ENCODE measurements at regions not wholly inside any gene's neighbourhood (a gene's known extent, or its start where the extent isn't known, plus 50 kb on each side); places are given as distances from the start of the nearest gene placed in this dataset.

- no peak for DNase-seq (ENCODE audit: low read depth in 2 of 2)
These were observed 106.1 kb upstream of the ALDH1B1 start for GRCh38 chr9:38286357-38286756.

DNA sequence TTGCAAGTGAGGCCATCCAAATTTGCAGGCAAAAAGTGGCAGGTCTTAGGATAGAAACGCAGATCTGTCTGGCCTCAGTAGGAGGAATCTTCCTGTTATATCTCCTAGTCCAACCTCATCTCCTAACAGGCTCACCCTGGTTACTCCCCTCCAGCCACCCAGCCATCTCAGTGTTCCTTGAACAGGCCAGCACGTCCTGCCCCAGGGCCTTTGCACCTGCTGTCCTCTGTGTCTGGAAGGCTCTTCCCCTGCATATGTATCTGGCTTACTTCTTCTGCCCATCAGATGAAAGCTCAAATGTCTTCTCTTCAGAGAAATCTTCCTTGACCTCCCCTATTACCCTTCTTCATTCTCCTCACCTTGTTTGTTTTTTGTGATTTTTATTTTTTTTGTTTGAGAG is 107.3 kb upstream of the ALDH1B1 start:
- DNase-seq (ENCODE audit: low read depth in 2 of 2): no peak

DNA sequence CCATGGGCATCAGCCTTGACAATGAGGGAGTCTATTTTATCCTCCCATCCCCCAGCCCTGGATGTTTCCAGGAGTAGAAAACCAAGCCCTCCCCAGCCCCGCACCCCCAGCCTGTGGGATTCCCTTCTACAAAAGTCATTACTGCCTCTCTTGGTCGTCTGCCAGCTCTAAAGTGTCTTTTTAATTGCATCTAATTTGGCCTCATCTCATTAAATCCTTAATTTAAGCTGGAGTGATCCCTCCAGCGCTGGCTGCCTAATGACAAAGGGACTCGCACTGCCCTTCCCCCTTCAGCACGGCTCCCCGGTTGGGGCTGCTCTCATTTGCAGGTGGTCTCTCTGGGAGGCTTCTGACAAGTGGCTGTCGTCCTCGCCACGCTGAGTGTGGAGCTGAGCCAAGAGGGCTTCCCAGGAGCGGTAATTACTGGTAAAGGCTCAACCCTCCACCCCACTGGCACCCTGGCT is 107.9 kb upstream of the ALDH1B1 start:
- DNase-seq (ENCODE audit: low read depth in 2 of 2): no peak

- no peak for DNase-seq (ENCODE audit: low read depth in 2 of 2)
These were observed 108.4 kb upstream of the ALDH1B1 start for GRCh38 chr9:38284039-38284575.

GRCh38 chr9:38282756-38283155 is 109.7 kb upstream of the ALDH1B1 start:
- DNase-seq (ENCODE audit: low read depth in 2 of 2): no peak

DNA sequence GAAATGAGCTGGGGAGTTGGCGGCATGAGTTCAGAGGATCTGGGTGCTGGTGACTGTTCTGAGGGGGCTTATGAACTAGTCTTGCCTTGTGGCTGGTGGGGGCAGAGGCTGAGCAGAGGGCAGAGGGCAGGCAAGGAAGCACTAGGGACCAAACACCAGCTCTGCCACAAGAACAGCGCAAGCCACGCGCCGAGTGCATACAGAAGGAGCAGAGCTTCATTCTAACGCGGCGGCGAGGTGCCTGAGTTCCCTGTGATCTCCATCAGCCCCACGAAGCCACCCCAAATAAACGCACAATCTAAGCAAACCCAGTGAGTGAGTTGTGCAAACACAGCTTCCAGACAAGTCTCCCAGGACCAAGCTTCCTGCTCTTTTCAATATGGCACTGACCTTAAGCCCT is 110.6 kb upstream of the ALDH1B1 start:
- DNase-seq (ENCODE audit: low read depth in 2 of 2): no peak

DNA sequence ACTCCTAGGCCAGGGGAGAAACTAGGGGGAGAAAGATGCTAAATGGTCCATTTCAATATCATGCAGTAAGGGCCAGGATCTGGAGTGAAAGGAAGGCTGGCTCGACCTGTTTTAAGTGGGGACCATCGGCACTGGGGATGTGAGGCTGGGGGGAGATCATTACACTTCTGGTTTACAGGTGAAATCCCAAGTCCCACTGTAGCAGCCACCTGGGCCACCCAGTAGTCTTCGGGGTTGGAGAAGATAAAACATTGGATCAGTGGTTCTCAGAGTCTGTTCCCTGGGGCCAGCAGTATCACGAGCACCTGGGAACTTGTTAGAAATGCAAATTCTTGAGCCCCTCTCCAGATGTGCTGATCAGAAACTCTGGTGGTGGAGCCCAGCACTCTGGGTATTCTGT is 111.3 kb upstream of the ALDH1B1 start:
- DNase-seq (ENCODE audit: low read depth in 2 of 2): no peak

DNA sequence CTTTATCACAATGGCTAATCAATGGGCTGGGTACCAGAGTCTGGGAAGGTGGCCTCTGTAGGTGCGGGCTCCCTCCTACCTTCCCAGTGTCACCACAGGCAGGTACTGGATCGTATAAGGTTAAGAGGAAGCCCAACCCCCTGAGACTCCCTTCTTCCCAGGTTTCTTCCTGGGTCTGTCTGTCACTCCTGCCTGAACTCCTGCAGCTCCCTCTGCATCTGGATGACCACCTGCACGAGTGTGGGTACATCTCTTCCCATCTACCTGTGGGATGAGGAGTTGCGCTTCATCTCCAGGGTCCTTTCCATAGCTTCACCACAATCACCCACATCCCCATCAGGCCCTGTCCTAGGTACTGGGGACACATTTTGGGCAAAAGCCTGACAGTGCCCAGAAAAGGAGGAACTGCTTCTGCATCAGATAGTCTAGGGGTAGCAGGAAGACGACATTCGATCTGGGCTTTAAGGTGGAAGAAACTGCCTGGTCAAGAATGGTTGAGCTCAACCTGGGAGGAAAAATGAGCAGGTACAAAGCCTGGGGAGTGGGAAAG is 112.2 kb upstream of the ALDH1B1 start:
- DNase-seq (ENCODE audit: low read depth in 2 of 2): no peak

- DNase-seq (ENCODE audit: low read depth in 2 of 2): no peak
These were observed 113.4 kb upstream of the ALDH1B1 start for GRCh38 chr9:38278931-38279679.

DNA sequence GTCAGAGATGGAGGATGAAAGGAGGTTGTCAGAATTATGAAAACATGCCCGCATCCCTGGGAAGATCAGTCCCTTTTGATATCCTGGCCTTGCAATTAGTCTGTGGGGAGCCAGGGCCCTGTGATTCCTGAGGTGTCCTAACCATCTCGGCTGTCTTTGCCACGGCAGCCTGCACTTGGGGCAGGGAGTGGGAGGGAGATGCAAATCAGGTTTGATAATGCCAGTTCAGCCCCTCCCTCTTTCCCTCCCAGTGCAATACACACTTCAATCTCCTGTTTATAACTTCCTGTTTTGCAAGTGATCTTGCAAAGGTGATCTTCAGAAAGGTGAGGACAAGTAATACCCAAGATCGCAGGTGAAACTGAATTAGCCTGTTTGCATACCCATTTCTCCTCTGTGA is 114.0 kb upstream of the ALDH1B1 start:
- no peak for DNase-seq (ENCODE audit: low read depth in 2 of 2)

- DNase-seq (ENCODE audit: low read depth in 2 of 2): no peak
These were observed 114.8 kb upstream of the ALDH1B1 start for GRCh38 chr9:38277601-38278200.

GRCh38 chr9:38276771-38277439 is 115.6 kb upstream of the ALDH1B1 start:
- no peak for DNase-seq (ENCODE audit: low read depth in 2 of 2)

GRCh38 chr9:38274800-38275199 is 117.7 kb upstream of the ALDH1B1 start:
- no peak for DNase-seq (ENCODE audit: low read depth in 2 of 2)

- no peak for DNase-seq (ENCODE audit: low read depth in 2 of 2)
These were observed 119.8 kb upstream of the ALDH1B1 start for GRCh38 chr9:38272710-38273109.

DNA sequence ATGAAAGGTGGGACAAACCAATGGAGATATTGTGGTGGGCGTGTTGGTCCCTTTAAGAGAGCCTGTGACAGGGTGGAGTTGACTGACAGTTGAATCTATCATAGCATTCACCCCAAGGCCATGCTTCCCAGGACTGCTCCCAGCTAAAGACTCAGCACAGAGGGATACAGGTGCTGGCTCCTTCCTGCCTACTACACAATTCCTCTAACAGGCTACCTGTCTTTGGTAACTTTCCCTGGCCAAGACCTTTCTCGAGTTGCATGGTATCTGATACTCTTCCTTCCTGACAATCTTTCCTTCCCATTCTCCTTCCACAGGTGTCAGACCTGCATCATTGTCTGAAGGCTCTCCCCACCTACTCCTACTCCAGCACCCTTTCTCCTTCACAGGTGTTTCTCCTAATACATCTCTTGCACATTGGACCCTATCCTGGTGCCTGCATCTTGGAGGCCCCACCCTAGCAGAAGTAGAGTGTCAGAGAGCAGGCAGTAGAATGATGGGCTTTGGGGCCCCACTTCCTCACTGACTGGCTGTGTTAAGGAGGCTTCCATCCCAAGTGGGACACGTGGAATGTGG is 120.7 kb upstream of the ALDH1B1 start:
- no peak for DNase-seq (ENCODE audit: low read depth in 2 of 2)

- no peak for DNase-seq (ENCODE audit: low read depth in 2 of 2)
These were observed 122.7 kb upstream of the ALDH1B1 start for GRCh38 chr9:38269775-38270174.

DNA sequence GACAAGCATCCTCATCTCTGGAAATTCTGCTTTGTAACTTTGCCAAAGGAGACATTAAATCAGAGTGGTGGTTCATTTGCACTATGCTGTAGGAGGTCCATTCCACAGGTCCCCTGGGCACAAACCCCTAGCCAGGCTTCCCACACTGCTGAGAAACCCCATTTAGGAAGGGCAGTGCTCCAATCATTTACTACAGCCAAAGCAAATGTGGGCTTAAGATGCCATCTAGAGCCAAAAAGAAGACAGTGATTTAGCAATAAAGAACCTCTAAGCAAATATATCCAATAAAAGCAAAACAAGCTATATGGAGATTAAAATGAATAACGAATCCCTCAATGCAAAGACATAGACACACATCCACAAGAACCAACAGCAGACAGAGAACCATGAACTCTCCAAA is 129.0 kb upstream of the ALDH1B1 start:
- peak; percentile 9 to 13 for DNase-seq (ENCODE audit: low read depth in 2 of 2)

- DNase-seq (ENCODE audit: low read depth in 2 of 2): no peak
These were observed 132.8 kb upstream of the ALDH1B1 start for GRCh38 chr9:38259519-38260218.

DNA sequence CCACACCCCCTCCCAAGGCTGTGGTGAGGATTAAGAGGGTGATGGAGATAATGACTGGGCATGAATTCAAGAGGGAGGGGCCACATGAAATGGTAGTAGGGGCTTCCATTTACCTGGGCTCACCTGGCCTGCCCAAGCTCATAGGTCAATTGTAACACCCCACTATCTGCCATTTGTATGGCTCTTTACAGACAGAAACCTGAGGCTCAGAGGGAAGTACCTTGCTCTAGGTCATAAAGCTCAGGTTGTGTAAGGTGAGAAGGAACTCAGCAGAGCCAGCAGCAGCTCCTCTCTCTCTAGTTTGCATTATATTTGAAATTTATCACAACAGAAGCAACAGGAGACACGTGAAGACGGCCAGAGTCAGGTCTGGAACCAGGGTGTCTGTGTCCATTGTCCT is 133.4 kb upstream of the ALDH1B1 start:
- no peak for DNase-seq (ENCODE audit: low read depth in 2 of 2)

GRCh38 chr9:38257626-38258215 is 134.8 kb upstream of the ALDH1B1 start:
- DNase-seq (ENCODE audit: low read depth in 2 of 2): no peak

DNA sequence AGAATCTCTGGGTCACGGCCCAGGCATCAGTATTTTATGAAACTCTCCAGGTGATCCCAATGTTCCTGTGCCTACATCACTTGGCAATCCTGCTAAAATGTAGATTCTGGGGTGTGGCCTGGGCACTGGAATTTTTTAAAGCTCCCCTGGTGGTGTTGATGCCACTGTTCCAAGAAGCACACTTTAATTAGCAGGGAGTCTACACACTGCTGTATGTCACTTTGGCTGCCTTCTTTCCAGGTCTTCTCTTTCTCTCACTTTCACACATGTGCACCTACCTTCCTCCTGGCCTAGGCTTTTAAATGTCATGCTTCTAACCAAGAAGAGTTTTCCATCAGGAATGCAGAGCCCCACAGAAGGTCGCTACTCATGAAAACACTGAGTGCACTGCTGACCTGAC is 136.0 kb upstream of the ALDH1B1 start:
- DNase-seq (ENCODE audit: low read depth in 2 of 2): no peak

Measured in fibroblast of skin of left quadriceps (primary cell).